B cell (primary cell): ENCODE measurements at regions not wholly inside any gene's neighbourhood (a gene's known extent, or its start where the extent isn't known, plus 50 kb on each side); places are given as distances from the start of the nearest gene placed in this dataset.

Source experiments
- ATAC-seq: fragments of 200-7000 bp; cut with Tn5 transposase; one replicate; pipeline ENCODE4 v1.10.0; 2021; ENCODE audit warnings: low read depth, mild to moderate bottlenecking, moderate number of reproducible peaks, moderate library complexity
- CTCF ChIA-PET: fragments of 350-600 bp; sonication (Branson Sonifier 250); formaldehyde crosslinking; loops from one replicate; lab custom pipeline; 2021; ENCODE audit warnings: antibody characterized with exemption, inconsistent platforms; lab: Charles Lee
- POLR2A ChIA-PET: fragments of 350-600 bp; sonication (Branson Sonifier 250); formaldehyde crosslinking; loops from one replicate; lab custom pipeline; 2021; ENCODE audit warnings: antibody characterized with exemption; lab: Charles Lee
- DNase-seq: peaks from one replicate; pipeline ENCODE4 v3.0.0; 2013
- H2AFZ ChIP-seq: 2 replicates; pipeline ENCODE4 v1.6.1; 2012; ENCODE audit warnings: mild to moderate bottlenecking, low read depth, low read length; ENCODE audit not compliant: insufficient read depth, poor library complexity, severe bottlenecking
- H3K27ac ChIP-seq, 2 donors: 1 replicate in 1 of 2; 2 replicates in 1 of 2; pipeline ENCODE4 v1.5.1; 2012 to 2013; ENCODE audit warnings: low read length in 2 of 2, mild to moderate bottlenecking in 2 of 2, moderate library complexity in 1 of 2
- H3K27me3 ChIP-seq, 4 experiments: fragments of 200-600 bp in 1 of 4; sonication (generic) in 1 of 4; replicated peaks in 1 of 4; 1 replicate in 2 of 4; 2 replicates in 2 of 4; pipeline versions ENCODE4 v1.6.1 to v1.7.0; 2013 to 2016; ENCODE audit warnings: low read length in 3 of 4, mild to moderate bottlenecking in 2 of 4, mixed read lengths in 1 of 4, moderate library complexity in 1 of 4; ENCODE audit not compliant: insufficient read depth in 4 of 4, control insufficient read depth in 3 of 4; ENCODE audit errors: control extremely low read depth in 1 of 4
- H3K36me3 ChIP-seq, 2 experiments: replicated peaks in 1 of 2; 1 replicate in 1 of 2; 2 replicates in 1 of 2; pipeline versions ENCODE4 v1.6.1 to v1.7.1; 2013; ENCODE audit warnings: low read length in 1 of 2; ENCODE audit not compliant: insufficient read depth in 2 of 2, control insufficient read depth in 1 of 2; ENCODE audit errors: control extremely low read depth in 1 of 2, extremely low read depth in 1 of 2
- H3K4me1 ChIP-seq, 2 donors: fragments of 200-600 bp in 1 of 2; sonication (generic) in 1 of 2; 1 replicate in 1 of 2; 2 replicates in 1 of 2; pipeline versions ENCODE4 v1.5.1 to v1.6.1; 2013 to 2017; ENCODE audit warnings: low read length in 2 of 2; ENCODE audit not compliant: control insufficient read depth in 2 of 2, insufficient read depth in 2 of 2
- H3K4me2 ChIP-seq: replicated peaks from 2 replicates; pipeline ENCODE3; 2012; ENCODE audit warnings: mild to moderate bottlenecking, low read depth, low read length; ENCODE audit not compliant: poor library complexity, severe bottlenecking
- H3K4me3 ChIP-seq, 5 experiments: fragments of 200-600 bp in 1 of 5; sonication (generic) in 1 of 5; 1 replicate in 3 of 5; 2 replicates in 2 of 5; pipeline versions ENCODE4 v1.5.1 to v1.7.0; 2011 to 2016; ENCODE audit warnings: low read length in 4 of 5, mild to moderate bottlenecking in 4 of 5, low read depth in 2 of 5, control low read depth in 1 of 5, moderate library complexity in 1 of 5; ENCODE audit not compliant: insufficient read depth in 1 of 5; ENCODE audit errors: control extremely low read depth in 1 of 5, extremely low read depth in 1 of 5
- H3K79me2 ChIP-seq: fragments of 200-600 bp; sonication (generic); one replicate; pipeline ENCODE4 v1.6.0; 2016; ENCODE audit warnings: low read length; ENCODE audit not compliant: control insufficient read depth, insufficient read depth
- H3K9ac ChIP-seq: fragments of 200-600 bp; sonication (generic); 2 replicates; pipeline ENCODE4 v1.6.1; 2017; ENCODE audit warnings: mild to moderate bottlenecking, low read length, moderate library complexity
- H3K9me3 ChIP-seq, 3 donors: one replicate each; pipeline versions ENCODE4 v1.6.1 to v1.7.1; 2013; ENCODE audit warnings: low read length in 2 of 3; ENCODE audit not compliant: control insufficient read depth in 2 of 3, insufficient read depth in 1 of 3; ENCODE audit errors: control extremely low read depth in 1 of 3
- H4K20me1 ChIP-seq: 2 replicates; pipeline ENCODE4 v1.6.0; 2012; ENCODE audit warnings: mild to moderate bottlenecking, low read length; ENCODE audit not compliant: insufficient read depth, control insufficient read depth, poor library complexity, severe bottlenecking
- H3K27ac Mint-ChIP-seq: one replicate; pipeline ENCODE4 v1.8.0; 2021; ENCODE audit warnings: mixed read lengths
- H3K27me3 Mint-ChIP-seq: one replicate; pipeline ENCODE4 v1.8.0; 2021; ENCODE audit warnings: mixed read lengths
- H3K4me1 Mint-ChIP-seq: one replicate; pipeline ENCODE4 v1.8.0; 2021; ENCODE audit warnings: mixed read lengths
- H3K4me3 Mint-ChIP-seq: one replicate; pipeline ENCODE4 v1.8.0; 2021; ENCODE audit warnings: mixed read lengths
- H3K9me3 Mint-ChIP-seq: one replicate; pipeline ENCODE4 v1.8.0; 2022; ENCODE audit warnings: mixed read lengths; ENCODE audit not compliant: insufficient read depth
- CTCF ChIP-seq: fragments of 200-600 bp; IDR thresholded peaks from one replicate; pipeline ENCODE4 v1.8.0; 2022; ENCODE audit warnings: antibody characterized with exemption, mild to moderate bottlenecking
- EZH2 ChIP-seq: IDR thresholded peaks from 2 replicates; pipeline ENCODE4 v1.6.1; 2012; ENCODE audit warnings: borderline replicate concordance, low read depth, mild to moderate bottlenecking, moderate library complexity, low read length; ENCODE audit not compliant: insufficient read depth, poor library complexity, severe bottlenecking
- WGBS: methylation state at CpG from one replicate; pipeline ENCODE4 v1.1.5; 2013; ENCODE audit warnings: missing lambda C conversion rate; ENCODE audit not compliant: insufficient coverage; 5-methylcytosine and 5-hydroxymethylcytosine counted together
- intact Hi-C: fragments of 100-400 bp; cut with micrococcal nuclease; formaldehyde crosslinking; loops from one replicate; pipeline ENCODE4 v1.10.0; 2022

GRCh38 chr2:212713681-212714080 is 175.1 kb upstream of the ERBB4 start:
- Histone ChIP-seq H4K20me1 (no peaks in the 10 kb centered on the region), H3K27ac (no peak overlapping the region), H3K36me3 (no peaks in the 10 kb centered on the region), H3K79me2 (no peaks in the 10 kb centered on the region), H3K9me3 (no peaks in the 10 kb centered on the region), H3K9ac (no peak overlapping the region), H3K4me2 (no peak overlapping the region), H3K27me3 (no peaks in the 10 kb centered on the region), H3K4me3 (no peak overlapping the region), H2AFZ (no peak overlapping the region), H3K4me1 (no peaks in the 10 kb centered on the region)
- Mint-ChIP-seq H3K27ac (no peak overlapping the region), H3K9me3 (no peaks in the 10 kb centered on the region), H3K27me3 (peaks cover 9% of the 10 kb centered on the region), H3K4me3 (no peak overlapping the region), H3K4me1 (no peaks in the 10 kb centered on the region)
- ChIA-PET CTCF (no interaction called here), POLR2A (no interaction called here)
- DNase-seq (no peak), ATAC-seq (no peak)
- intact Hi-C loops = no loop called here
- WGBS = no CpG with 5 or more reads among the region's 1 CpG
- TF ChIP-seq EZH2 (no peak), CTCF (no peak)

- no peaks in the 10 kb centered on the region for H3K9me3 ChIP-seq
- no peaks in the 10 kb centered on the region for H3K36me3 ChIP-seq
- DNase-seq (no peak), ATAC-seq (no peak)
- no peak overlapping the region for H3K9ac ChIP-seq
- ChIA-PET CTCF (no interaction called here), POLR2A (no interaction called here)
- H3K27me3 Mint-ChIP-seq = peaks cover 9% of the 10 kb centered on the region
- no peak overlapping the region for H3K27ac ChIP-seq
- H3K4me3 Mint-ChIP-seq = no peak overlapping the region
- H3K4me3 ChIP-seq = no peak overlapping the region
- H3K9me3 Mint-ChIP-seq = no peaks in the 10 kb centered on the region
- no peaks in the 10 kb centered on the region for H3K4me1 ChIP-seq
- H3K79me2 ChIP-seq = no peaks in the 10 kb centered on the region
- H3K27ac Mint-ChIP-seq = no peak overlapping the region
- no peak overlapping the region for H2AFZ ChIP-seq
- H3K4me1 Mint-ChIP-seq = no peaks in the 10 kb centered on the region
- no peaks in the 10 kb centered on the region for H3K27me3 ChIP-seq
- intact Hi-C loops = no loop called here
- WGBS = 94% methylated on average over 1 of the region's 1 CpG
- H4K20me1 ChIP-seq = no peaks in the 10 kb centered on the region
- no peak for TF ChIP-seq EZH2
- no peak for TF ChIP-seq CTCF
- H3K4me2 ChIP-seq = no peak overlapping the region
Observed at GRCh38 chr2:212712991-212713390, 174.4 kb upstream of the ERBB4 start.
